Lung (tissue), 11 donors: ENCODE measurements at regions not wholly inside any gene's neighbourhood (a gene's known extent, or its start where the extent isn't known, plus 50 kb on each side); places are given as distances from the start of the nearest gene placed in this dataset.

Source experiments
- ATAC-seq: fragments of 200-7000 bp; cut with Tn5 transposase; one replicate; pipeline ENCODE4 v1.9.1; 2020; ENCODE audit warnings: moderate number of reproducible peaks; ENCODE audit not compliant: insufficient read depth, low FRiP score
- DNase-seq, 3 donors: peaks; one replicate each; pipeline ENCODE4 v3.0.0-alpha.2; 2013 to 2017
- H3K27ac ChIP-seq, 2 donors: one replicate each; pipeline ENCODE4 v1.5.1; 2013; ENCODE audit warnings: mild to moderate bottlenecking in 2 of 2, moderate library complexity in 2 of 2, control low read depth in 1 of 2, inconsistent platforms in 1 of 2, low read depth in 1 of 2, low read length in 1 of 2
- H3K27me3 ChIP-seq, 3 donors: one replicate each; pipeline ENCODE4 v1.5.1; 2013; ENCODE audit warnings: low read length in 2 of 3; ENCODE audit not compliant: control insufficient read depth in 3 of 3, insufficient read depth in 3 of 3
- H3K36me3 ChIP-seq, 4 donors: one replicate each; pipeline ENCODE4 v1.5.1; 2013; ENCODE audit warnings: low read length in 4 of 4, mild to moderate bottlenecking in 1 of 4, moderate library complexity in 1 of 4; ENCODE audit not compliant: control insufficient read depth in 4 of 4, insufficient read depth in 4 of 4
- H3K4me1 ChIP-seq, 5 donors: one replicate each; pipeline ENCODE4 v1.5.1; 2013; ENCODE audit warnings: low read length in 5 of 5, mild to moderate bottlenecking in 2 of 5, moderate library complexity in 1 of 5; ENCODE audit not compliant: control insufficient read depth in 5 of 5, insufficient read depth in 5 of 5
- H3K4me3 ChIP-seq: one replicate; pipeline ENCODE4 v1.5.1; 2013; ENCODE audit warnings: mild to moderate bottlenecking, control low read depth, moderate library complexity
- H3K9ac ChIP-seq, 2 donors: one replicate each; pipeline ENCODE4 v1.5.1; 2013; ENCODE audit warnings: low read length in 2 of 2, control low read depth in 1 of 2; ENCODE audit not compliant: insufficient read depth in 1 of 2
- H3K9me3 ChIP-seq, 4 donors: one replicate each; pipeline ENCODE4 v1.5.1; 2013; ENCODE audit warnings: low read length in 3 of 4, mild to moderate bottlenecking in 1 of 4, moderate library complexity in 1 of 4; ENCODE audit not compliant: control insufficient read depth in 4 of 4, insufficient read depth in 3 of 4
- CTCF ChIP-seq: IDR thresholded peaks from 2 replicates; pipeline ENCODE4 v1.5.1; 2012; ENCODE audit warnings: mild to moderate bottlenecking; ENCODE audit errors: control extremely low read depth, extremely low read depth
- WGBS, 2 donors: extraction: QIAGEN DNeasy Blood & Tissue Kit; methylation state at CpG; one replicate each; pipeline ENCODE4 v1.1.7; 2013; 5-methylcytosine and 5-hydroxymethylcytosine counted together
- donor health status: control.
- donor health status: control.
- donor health status: Bipolar disorder and iron deficiency.
- donor health status: healthy.
- donor health status: DM: yes; HTN: yes; CAD: no.

- 0 to 8% methylated on average over 1 of the region's 1 CpG for WGBS, 2 donors
- DNase-seq (peak in 1 of 3 donors; percentile 34), ATAC-seq (peak; percentile 19)
- H3K36me3 ChIP-seq, result no peaks in the 10 kb centered on the region
- H3K9me3 ChIP-seq, result no peaks in the 10 kb centered on the region
- no peak overlapping the region for H3K9ac ChIP-seq
- H3K4me1 ChIP-seq, result no peaks in the 10 kb centered on the region
- H3K27me3 ChIP-seq, result no peaks in the 10 kb centered on the region
- no peak overlapping the region for H3K4me3 ChIP-seq
- TF ChIP-seq CTCF, result peak; percentile 8
- no peak overlapping the region for H3K27ac ChIP-seq
Measured at GRCh38 chr13:108508263-108508662, 121.1 kb upstream of the MYO16 start.

GRCh38 chr13:108525827-108526226 is 103.6 kb upstream of the MYO16 start:
- Histone ChIP-seq H3K4me1 (peaks cover 0 to 24% (median 0%) of the 10 kb centered on the region in 5 donors), H3K27me3 (no peaks in the 10 kb centered on the region), H3K9ac (no peak overlapping the region), H3K27ac (no peak overlapping the region), H3K4me3 (no peak overlapping the region), H3K9me3 (no peaks in the 10 kb centered on the region), H3K36me3 (no peaks in the 10 kb centered on the region)
- DNase-seq, result peak; percentile 54 to 95 (median 93)
- TF ChIP-seq CTCF, result no peak
- WGBS, 2 donors, result 68 to 90% methylated on average over 1 of the region's 1 CpG
- ATAC-seq, result peak; percentile 19

- no peak overlapping the region for H3K27ac ChIP-seq
- no peaks in the 10 kb centered on the region for H3K9me3 ChIP-seq
- no peak for TF ChIP-seq CTCF
- no peaks in the 10 kb centered on the region for H3K36me3 ChIP-seq
- no peak overlapping the region for H3K4me3 ChIP-seq
- ATAC-seq, result no peak
- no peak overlapping the region for H3K9ac ChIP-seq
- peaks cover 0 to 24% (median 0%) of the 10 kb centered on the region in 5 donors for H3K4me1 ChIP-seq
- 74 to 86% methylated on average over 4 of the region's 4 CpGs for WGBS, 2 donors
- no peaks in the 10 kb centered on the region for H3K27me3 ChIP-seq
- DNase-seq, result peak in 2 of 3 donors; percentile 61 to 72
Measured at GRCh38 chr13:108526286-108526685, 103.1 kb upstream of the MYO16 start.

- H3K36me3 ChIP-seq, result no peaks in the 10 kb centered on the region
- DNase-seq, result peak in 1 of 3 donors; percentile 14
- 30 to 43% methylated on average over 1 of the region's 1 CpG for WGBS, 2 donors
Measured at GRCh38 chr13:108527844-108528243, 101.6 kb upstream of the MYO16 start.

More at GRCh38 chr13:108527844-108528243, 101.6 kb upstream of the MYO16 start:
- Histone ChIP-seq H3K4me3 (no peak overlapping the region), H3K4me1 (peaks cover 0 to 21% (median 0%) of the 10 kb centered on the region in 5 donors), H3K9me3 (no peaks in the 10 kb centered on the region), H3K27me3 (no peaks in the 10 kb centered on the region), H3K9ac (peak overlapping the region in 1 of 2 donors; percentile 13), H3K27ac (no peak overlapping the region)
- no peak for ATAC-seq
- TF ChIP-seq CTCF, result no peak
